Sigmoid colon (tissue), 4 donors: ENCODE measurements at regions not wholly inside any gene's neighbourhood (a gene's known extent, or its start where the extent isn't known, plus 50 kb on each side); places are given as distances from the start of the nearest gene placed in this dataset.

Experiments
- CTCF ChIP-seq, 4 experiments: fragments of 450-650 bp in 3 of 4; fragments of 200-600 bp in 1 of 4; IDR thresholded peaks; one replicate each; pipeline ENCODE4 v1.5.1; 2016 to 2019; ENCODE audit warnings: antibody characterized with exemption in 4 of 4, mild to moderate bottlenecking in 3 of 4, moderate library complexity in 2 of 4
- POLR2AphosphoS5 ChIP-seq, 4 donors: sonication (generic); formaldehyde crosslinking; IDR thresholded peaks; one replicate each; pipeline ENCODE4 v1.6.1; 2017; ENCODE audit warnings: antibody characterized with exemption in 4 of 4

GRCh38 chr10:21452203-21452602 is 73.3 kb downstream of the SKIDA1 start:
- no peak for TF ChIP-seq POLR2AphosphoS5 (IDR thresholded peaks at IDR 0.05)
- no peak for TF ChIP-seq CTCF (IDR thresholded peaks at IDR 0.05)
